Duodenal mucosa (tissue), 2 donors: ENCODE measurements at regions not wholly inside any gene's neighbourhood (a gene's known extent, or its start where the extent isn't known, plus 50 kb on each side); places are given as distances from the start of the nearest gene placed in this dataset.

Experiments used
- H3K27ac ChIP-seq: one replicate; pipeline ENCODE4 v1.7.0; 2013; ENCODE audit warnings: low read depth, low read length
- H3K27me3 ChIP-seq, 2 donors: one replicate each; pipeline ENCODE4 v1.7.0; 2013; ENCODE audit warnings: low read length in 2 of 2, control low read depth in 1 of 2; ENCODE audit not compliant: insufficient read depth in 2 of 2, control insufficient read depth in 1 of 2
- H3K36me3 ChIP-seq, 2 donors: one replicate each; pipeline ENCODE4 v1.7.0; 2013; ENCODE audit warnings: low read length in 2 of 2, control low read depth in 1 of 2; ENCODE audit not compliant: insufficient read depth in 2 of 2, control insufficient read depth in 1 of 2
- H3K4me1 ChIP-seq, 2 donors: one replicate each; pipeline ENCODE4 v1.7.0; 2013; ENCODE audit warnings: low read length in 2 of 2, control low read depth in 1 of 2; ENCODE audit not compliant: insufficient read depth in 2 of 2, control insufficient read depth in 1 of 2
- H3K4me3 ChIP-seq, 2 donors: one replicate each; pipeline ENCODE4 v1.7.0; 2013; ENCODE audit warnings: low read length in 2 of 2, low read depth in 1 of 2
- H3K9ac ChIP-seq, 2 donors: one replicate each; pipeline ENCODE4 v1.7.0; 2013; ENCODE audit warnings: low read length in 2 of 2, low read depth in 1 of 2
- H3K9me3 ChIP-seq, 2 donors: one replicate each; pipeline ENCODE4 v1.7.0; 2013; ENCODE audit warnings: low read length in 2 of 2, control low read depth in 1 of 2; ENCODE audit not compliant: control insufficient read depth in 1 of 2

- no peaks in the 10 kb centered on the region for H3K36me3 ChIP-seq
- no peak overlapping the region for H3K4me3 ChIP-seq
- no peaks in the 10 kb centered on the region for H3K27me3 ChIP-seq
- H3K9ac ChIP-seq = no peak overlapping the region
- H3K27ac ChIP-seq = no peak overlapping the region
- no peaks in the 10 kb centered on the region for H3K9me3 ChIP-seq
- no peaks in the 10 kb centered on the region for H3K4me1 ChIP-seq
Measured at GRCh38 chr14:76939015-76939742, 89.3 kb downstream of the IRF2BPL start.

GRCh38 chr14:76938092-76938500 lies 90.4 kb downstream of the IRF2BPL start:
- Histone ChIP-seq H3K9ac (no peak overlapping the region), H3K4me3 (no peak overlapping the region), H3K4me1 (no peaks in the 10 kb centered on the region), H3K9me3 (no peaks in the 10 kb centered on the region), H3K36me3 (no peaks in the 10 kb centered on the region), H3K27ac (no peak overlapping the region), H3K27me3 (no peaks in the 10 kb centered on the region)

- Histone ChIP-seq H3K9ac (no peak overlapping the region), H3K27ac (no peak overlapping the region), H3K4me3 (no peak overlapping the region)
Measured at GRCh38 chr14:76937181-76938091, 91.1 kb downstream of the IRF2BPL start.

GRCh38 chr14:76936483-76936882 lies 92.0 kb downstream of the IRF2BPL start:
- H3K9me3 ChIP-seq = no peaks in the 10 kb centered on the region
- no peaks in the 10 kb centered on the region for H3K27me3 ChIP-seq
- H3K4me1 ChIP-seq = no peaks in the 10 kb centered on the region
- H3K9ac ChIP-seq = no peak overlapping the region
- H3K27ac ChIP-seq = no peak overlapping the region
- H3K4me3 ChIP-seq = no peak overlapping the region
- no peaks in the 10 kb centered on the region for H3K36me3 ChIP-seq

More at GRCh38 chr14:76937181-76938091, 91.1 kb downstream of the IRF2BPL start:
- Histone ChIP-seq H3K36me3 (no peaks in the 10 kb centered on the region), H3K4me1 (no peaks in the 10 kb centered on the region), H3K9me3 (no peaks in the 10 kb centered on the region), H3K27me3 (no peaks in the 10 kb centered on the region)

- no peak overlapping the region for H3K9ac ChIP-seq
- H3K9me3 ChIP-seq = no peaks in the 10 kb centered on the region
- H3K27ac ChIP-seq = no peak overlapping the region
- no peaks in the 10 kb centered on the region for H3K36me3 ChIP-seq
- H3K4me3 ChIP-seq = no peak overlapping the region
- no peaks in the 10 kb centered on the region for H3K27me3 ChIP-seq
- H3K4me1 ChIP-seq = peaks cover 0 to 3% of the 10 kb centered on the region in 2 donors
Measured at GRCh38 chr14:76933515-76933914, 95.0 kb downstream of the IRF2BPL start.

GRCh38 chr14:76931631-76932402 lies 96.7 kb downstream of the IRF2BPL start:
- no peaks in the 10 kb centered on the region for H3K9me3 ChIP-seq
- H3K27ac ChIP-seq = no peak overlapping the region
- H3K9ac ChIP-seq = no peak overlapping the region
- no peak overlapping the region for H3K4me3 ChIP-seq
- H3K27me3 ChIP-seq = no peaks in the 10 kb centered on the region
- H3K36me3 ChIP-seq = no peaks in the 10 kb centered on the region
- H3K4me1 ChIP-seq = peaks cover 0 to 6% of the 10 kb centered on the region in 2 donors

- no peaks in the 10 kb centered on the region for H3K36me3 ChIP-seq
- no peaks in the 10 kb centered on the region for H3K27me3 ChIP-seq
- no peaks in the 10 kb centered on the region for H3K9me3 ChIP-seq
- H3K9ac ChIP-seq = no peak overlapping the region
- no peak overlapping the region for H3K27ac ChIP-seq
- no peak overlapping the region for H3K4me3 ChIP-seq
- H3K4me1 ChIP-seq = peaks cover 0 to 7% of the 10 kb centered on the region in 2 donors
Measured at GRCh38 chr14:76930549-76930948, 98.0 kb downstream of the IRF2BPL start.

GRCh38 chr14:76929927-76930326 lies 98.6 kb downstream of the IRF2BPL start:
- H3K9me3 ChIP-seq = no peaks in the 10 kb centered on the region
- no peak overlapping the region for H3K9ac ChIP-seq
- H3K4me1 ChIP-seq = peaks cover 0 to 7% of the 10 kb centered on the region in 2 donors
- H3K36me3 ChIP-seq = no peaks in the 10 kb centered on the region
- no peak overlapping the region for H3K4me3 ChIP-seq
- H3K27ac ChIP-seq = no peak overlapping the region
- H3K27me3 ChIP-seq = no peaks in the 10 kb centered on the region

- H3K4me1 ChIP-seq = peaks cover 2 to 7% of the 10 kb centered on the region in 2 donors
- H3K4me3 ChIP-seq = no peak overlapping the region
- no peaks in the 10 kb centered on the region for H3K36me3 ChIP-seq
- H3K9me3 ChIP-seq = no peaks in the 10 kb centered on the region
- no peak overlapping the region for H3K9ac ChIP-seq
- no peaks in the 10 kb centered on the region for H3K27me3 ChIP-seq
- peak overlapping the region; percentile 11 for H3K27ac ChIP-seq
Measured at GRCh38 chr14:76927971-76928700, 100.4 kb downstream of the IRF2BPL start.
